ENCODE measurements at regions not wholly inside any gene's neighbourhood (a gene's known extent, or its start where the extent isn't known, plus 50 kb on each side); places are given as distances from the start of the nearest gene placed in this dataset.

DNA sequence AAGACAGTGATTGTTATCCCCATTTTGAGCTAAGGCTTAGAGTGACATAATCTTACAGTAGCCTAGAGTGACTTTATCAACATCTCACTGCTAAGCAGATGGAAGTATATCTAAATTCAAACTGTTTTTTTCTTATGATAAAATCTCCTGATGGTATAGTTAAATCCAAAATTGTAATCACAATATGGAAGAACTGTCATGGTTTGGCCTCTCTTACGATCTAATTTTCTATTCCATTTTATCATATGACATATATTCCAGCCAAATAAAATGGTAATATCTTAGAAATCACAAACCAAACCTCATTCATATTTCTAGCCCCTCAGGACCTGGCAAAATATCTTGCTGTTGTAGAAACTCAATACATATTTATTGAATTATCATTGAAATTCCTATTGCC lies 864.7 kb downstream of the SLC6A15 start:
- Histone ChIP-seq H3K4me3 (replicated peaks in 1 of 3; ENCODE audit: low read depth in 2 of 3, low read length in 3 of 3) (no peak overlapping the region), H4K20me1 (ENCODE audit: insufficient read depth, low read length) (no peaks in the 10 kb centered on the region), H3K4me1 (ENCODE audit: control insufficient read depth in 1 of 2, insufficient read depth in 2 of 2, low read length in 2 of 2) (no peaks in the 10 kb centered on the region), H3K79me2 (ENCODE audit: insufficient read depth, low read length) (no peaks in the 10 kb centered on the region), H3K27ac (ENCODE audit: low read depth in 1 of 2, low read length in 2 of 2) (no peak overlapping the region), H2AFZ (ENCODE audit: insufficient read depth, low read depth, low read length, poor library complexity, severe bottlenecking) (no peak overlapping the region), H3K9ac (ENCODE audit: insufficient read depth, low read length, poor library complexity, severe bottlenecking) (no peak overlapping the region), H3K36me3 (replicated peaks in 1 of 2; ENCODE audit: control insufficient read depth in 1 of 2, insufficient read depth in 2 of 2, low read length in 2 of 2) (no peaks in the 10 kb centered on the region), H3K9me3 (replicated peaks in 1 of 2; ENCODE audit: control insufficient read depth in 1 of 2, insufficient read depth in 1 of 2, low read length in 2 of 2) (peaks cover 8 to 10% of the 10 kb centered on the region in 2 donors), H3K4me2 (replicated peaks; ENCODE audit: extremely low read depth, low read length, poor library complexity, severe bottlenecking) (no peak overlapping the region), H3K27me3 (ENCODE audit: control insufficient read depth in 2 of 2, insufficient read depth in 2 of 2, low read length in 2 of 2) (no peaks in the 10 kb centered on the region)
- Mint-ChIP-seq H3K36me3 (no peaks in the 10 kb centered on the region), H3K27me3 (ENCODE audit: low read depth in 3 of 3) (no peaks in the 10 kb centered on the region), H3K4me3 (no peak overlapping the region), H3K27ac (no peak overlapping the region), H3K4me1 (no peaks in the 10 kb centered on the region), H3K9me3 (peaks cover 0 to 10% (median 2%) of the 10 kb centered on the region in 7 donors)
- no CpG with 5 or more reads among the region's 1 CpG for WGBS (ENCODE audit: insufficient coverage)
- TF ChIP-seq, protein P1, sequence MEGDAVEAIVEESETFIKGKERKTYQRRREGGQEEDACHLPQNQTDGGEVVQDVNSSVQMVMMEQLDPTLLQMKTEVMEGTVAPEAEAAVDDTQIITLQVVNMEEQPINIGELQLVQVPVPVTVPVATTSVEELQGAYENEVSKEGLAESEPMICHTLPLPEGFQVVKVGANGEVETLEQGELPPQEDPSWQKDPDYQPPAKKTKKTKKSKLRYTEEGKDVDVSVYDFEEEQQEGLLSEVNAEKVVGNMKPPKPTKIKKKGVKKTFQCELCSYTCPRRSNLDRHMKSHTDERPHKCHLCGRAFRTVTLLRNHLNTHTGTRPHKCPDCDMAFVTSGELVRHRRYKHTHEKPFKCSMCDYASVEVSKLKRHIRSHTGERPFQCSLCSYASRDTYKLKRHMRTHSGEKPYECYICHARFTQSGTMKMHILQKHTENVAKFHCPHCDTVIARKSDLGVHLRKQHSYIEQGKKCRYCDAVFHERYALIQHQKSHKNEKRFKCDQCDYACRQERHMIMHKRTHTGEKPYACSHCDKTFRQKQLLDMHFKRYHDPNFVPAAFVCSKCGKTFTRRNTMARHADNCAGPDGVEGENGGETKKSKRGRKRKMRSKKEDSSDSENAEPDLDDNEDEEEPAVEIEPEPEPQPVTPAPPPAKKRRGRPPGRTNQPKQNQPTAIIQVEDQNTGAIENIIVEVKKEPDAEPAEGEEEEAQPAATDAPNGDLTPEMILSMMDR (IDR thresholded peaks at IDR 0.05): no peak
- no peak for DNase-seq
- intact Hi-C loops (cut with micrococcal nuclease): no loop called here

DNA sequence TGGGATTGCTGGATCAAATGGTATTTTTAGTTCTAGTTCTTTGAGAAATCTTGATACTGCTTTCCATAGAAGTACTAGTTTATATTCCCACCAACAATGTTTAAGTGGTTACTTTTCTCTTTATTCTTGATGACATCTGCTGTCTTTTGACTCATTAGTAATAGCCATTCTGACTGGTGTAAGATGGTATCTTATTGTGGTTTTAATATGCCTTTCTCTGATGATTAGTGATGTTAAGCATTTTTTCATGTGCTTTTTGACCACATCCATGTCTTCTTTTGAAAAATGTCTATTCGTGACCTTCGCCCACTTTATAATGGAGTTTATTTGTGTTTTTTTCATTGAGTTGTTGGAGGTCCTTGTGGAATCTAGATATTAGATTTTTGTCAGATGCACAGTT lies 865.7 kb downstream of the SLC6A15 start:
- no peak overlapping the region for H3K27ac Mint-ChIP-seq
- H3K36me3 Mint-ChIP-seq: no peaks in the 10 kb centered on the region
- no peaks in the 10 kb centered on the region for H3K4me1 Mint-ChIP-seq
- no peaks in the 10 kb centered on the region for H3K27me3 Mint-ChIP-seq (ENCODE audit: low read depth in 3 of 3)
- WGBS (ENCODE audit: insufficient coverage): no CpG with 5 or more reads among the region's 2 CpGs
- no peaks in the 10 kb centered on the region for H4K20me1 ChIP-seq (ENCODE audit: insufficient read depth, low read length)
- no peaks in the 10 kb centered on the region for H3K36me3 ChIP-seq (replicated peaks in 1 of 2; ENCODE audit: control insufficient read depth in 1 of 2, insufficient read depth in 2 of 2, low read length in 2 of 2)
- H3K4me2 ChIP-seq (replicated peaks; ENCODE audit: extremely low read depth, low read length, poor library complexity, severe bottlenecking): no peak overlapping the region
- H3K4me1 ChIP-seq (ENCODE audit: control insufficient read depth in 1 of 2, insufficient read depth in 2 of 2, low read length in 2 of 2): no peaks in the 10 kb centered on the region
- no peak overlapping the region for H3K27ac ChIP-seq (ENCODE audit: low read depth in 1 of 2, low read length in 2 of 2)
- DNase-seq: no peak
- H2AFZ ChIP-seq (ENCODE audit: insufficient read depth, low read depth, low read length, poor library complexity, severe bottlenecking): no peak overlapping the region
- TF ChIP-seq, protein P1 (IDR thresholded peaks at IDR 0.05): no peak
- H3K9ac ChIP-seq (ENCODE audit: insufficient read depth, low read length, poor library complexity, severe bottlenecking): no peak overlapping the region
- H3K9me3 Mint-ChIP-seq: peaks cover 0 to 10% (median under 1%) of the 10 kb centered on the region in 7 donors
- no peaks in the 10 kb centered on the region for H3K79me2 ChIP-seq (ENCODE audit: insufficient read depth, low read length)
- intact Hi-C loops (cut with micrococcal nuclease): no loop called here
- H3K27me3 ChIP-seq (ENCODE audit: control insufficient read depth in 2 of 2, insufficient read depth in 2 of 2, low read length in 2 of 2): no peaks in the 10 kb centered on the region
- H3K4me3 Mint-ChIP-seq: no peak overlapping the region
- no peak overlapping the region for H3K4me3 ChIP-seq (replicated peaks in 1 of 3; ENCODE audit: low read depth in 2 of 3, low read length in 3 of 3)
- peaks cover 8 to 12% of the 10 kb centered on the region in 2 donors for H3K9me3 ChIP-seq (replicated peaks in 1 of 2; ENCODE audit: control insufficient read depth in 1 of 2, insufficient read depth in 1 of 2, low read length in 2 of 2)

Data from CD14-positive monocyte (primary cell).